ENCODE measurements at regions not wholly inside any gene's neighbourhood (a gene's known extent, or its start where the extent isn't known, plus 50 kb on each side); places are given as distances from the start of the nearest gene placed in this dataset.
"Not testable (repeated sequence)": the region's sequence is repeated elsewhere in the genome, so short reads cannot be mapped to it uniquely, and the experiment has no call there.

GRCh38 chr7:34406848-34407530 lies 251.0 kb upstream of the NPSR1 start:
- DNase-seq, result no peak

- no peak for DNase-seq
Observed at GRCh38 chr7:34407586-34407985, 250.4 kb upstream of the NPSR1 start.

GRCh38 chr7:34417781-34418180 lies 240.2 kb upstream of the NPSR1 start:
- no peak for DNase-seq

GRCh38 chr7:34421526-34421925 lies 236.5 kb upstream of the NPSR1 start:
- DNase-seq, result no peak

- DNase-seq, result no peak
Observed at GRCh38 chr7:34425194-34425593, 232.8 kb upstream of the NPSR1 start.

GRCh38 chr7:34425631-34426384 lies 232.2 kb upstream of the NPSR1 start:
- no peak for DNase-seq

- DNase-seq, result no peak
Observed at GRCh38 chr7:34430456-34430855, 227.6 kb upstream of the NPSR1 start.

- DNase-seq, result no peak
Observed at GRCh38 chr7:34438436-34438835, 219.6 kb upstream of the NPSR1 start.

GRCh38 chr7:34445653-34446052 lies 212.4 kb upstream of the NPSR1 start:
- DNase-seq, result no peak

GRCh38 chr7:34448531-34448930 lies 209.5 kb upstream of the NPSR1 start:
- not testable (repeated sequence) for DNase-seq

GRCh38 chr7:34449765-34450164 lies 208.3 kb upstream of the NPSR1 start:
- no peak for DNase-seq

GRCh38 chr7:34451183-34451582 lies 206.8 kb upstream of the NPSR1 start:
- DNase-seq, result no peak

GRCh38 chr7:34451923-34452322 lies 206.1 kb upstream of the NPSR1 start:
- DNase-seq, result no peak

- no peak for DNase-seq
Observed at GRCh38 chr7:34452363-34452762, 205.7 kb upstream of the NPSR1 start.

GRCh38 chr7:34453150-34453549 lies 204.9 kb upstream of the NPSR1 start:
- no peak for DNase-seq

- DNase-seq, result no peak
Observed at GRCh38 chr7:34454381-34454780, 203.6 kb upstream of the NPSR1 start.

GRCh38 chr7:34457329-34457728 lies 200.7 kb upstream of the NPSR1 start:
- no peak for DNase-seq

GRCh38 chr7:34463830-34464229 lies 194.2 kb upstream of the NPSR1 start:
- DNase-seq, result no peak

GRCh38 chr7:34471844-34472243 lies 186.2 kb upstream of the NPSR1 start:
- no peak for DNase-seq

- no peak for DNase-seq
Observed at GRCh38 chr7:34486371-34486770, 171.6 kb upstream of the NPSR1 start.

GRCh38 chr7:34487391-34488115 lies 170.5 kb upstream of the NPSR1 start:
- DNase-seq, result no peak

- DNase-seq, result no peak
Observed at GRCh38 chr7:34488766-34489165, 169.3 kb upstream of the NPSR1 start.

GRCh38 chr7:34491899-34492298 lies 166.1 kb upstream of the NPSR1 start:
- no peak for DNase-seq

GRCh38 chr7:34493752-34494151 lies 164.3 kb upstream of the NPSR1 start:
- no peak for DNase-seq

Data from stimulated activated CD4-positive, alpha-beta T cell treated with anti-CD3 and anti-CD28 coated beads, Interleukin-1b, Interleukin-23, amount 100 ng/mL, for 48 hours (primary cell).